Anterior cingulate cortex (tissue), 58 donors: ENCODE measurements at regions not wholly inside any gene's neighbourhood (a gene's known extent, or its start where the extent isn't known, plus 50 kb on each side); places are given as distances from the start of the nearest gene placed in this dataset.

Experiments
- DNase-seq, 58 donors: peaks; one replicate each; lab custom pipeline; 2025; lab: John Stamatoyannopoulos, UW

DNA sequence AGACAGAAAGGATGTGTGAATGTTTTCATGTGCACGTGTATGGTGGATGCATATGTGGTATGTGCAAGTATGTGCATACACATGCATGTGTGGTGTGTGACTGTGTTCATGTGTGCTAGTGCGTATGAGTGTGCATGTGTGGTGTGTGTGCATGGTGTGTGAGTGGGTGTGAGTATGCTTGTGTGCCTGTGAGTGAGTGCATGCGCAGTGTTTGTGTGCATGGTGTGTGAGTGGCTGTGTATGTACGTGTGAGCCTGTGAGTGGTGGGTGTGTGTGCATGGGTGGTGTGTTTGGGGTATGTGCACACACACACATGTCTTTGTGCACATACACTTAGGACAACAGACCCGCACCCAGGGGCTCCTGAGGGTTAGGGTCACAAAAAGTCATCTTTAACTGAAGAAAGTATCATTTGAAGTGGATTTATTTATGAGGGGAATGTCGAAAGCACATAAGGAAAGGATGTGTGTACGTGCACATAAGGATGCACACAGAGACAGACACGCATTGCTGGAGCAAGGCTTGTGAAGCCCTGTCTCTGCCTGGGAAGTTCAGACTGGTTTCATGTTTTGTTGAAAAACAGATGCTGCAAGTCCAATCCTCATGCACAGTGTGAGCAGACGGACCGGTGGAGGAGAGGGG is 237.0 kb downstream of the SYK start:
- DNase-seq: no peak

DNA sequence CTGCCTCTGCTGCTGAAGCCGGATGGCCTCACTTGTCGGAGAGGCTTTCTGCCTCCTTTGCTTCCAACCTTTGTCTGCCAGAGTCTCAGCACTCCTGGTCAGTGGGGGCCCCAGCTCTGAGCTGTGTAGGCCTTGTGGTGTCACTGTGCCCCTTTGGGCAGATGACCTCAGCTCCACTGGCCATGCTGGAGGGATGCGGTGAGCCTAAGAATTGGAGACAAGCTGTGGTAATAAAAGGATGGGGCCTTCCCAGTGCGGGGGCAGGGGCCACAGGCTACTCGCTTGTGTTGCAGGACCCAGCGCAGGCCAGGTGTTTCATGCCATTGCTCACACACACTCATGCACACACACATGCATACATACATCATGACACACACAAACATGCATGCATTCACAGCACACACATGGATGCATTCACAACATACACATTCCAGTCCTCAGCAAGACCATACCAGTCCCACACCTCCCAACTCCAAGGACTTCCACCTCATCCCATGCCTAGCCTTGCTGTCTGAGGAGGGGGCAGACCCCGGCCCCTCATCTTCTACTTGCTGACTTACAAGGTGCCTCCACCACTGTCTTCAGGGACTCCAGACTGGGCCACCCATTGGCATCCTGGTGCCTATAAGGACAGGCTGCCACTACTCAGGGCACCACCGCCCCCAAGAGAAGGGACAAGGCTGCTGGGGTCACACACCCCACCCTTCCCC is 237.7 kb downstream of the SYK start:
- DNase-seq: no peak

DNA sequence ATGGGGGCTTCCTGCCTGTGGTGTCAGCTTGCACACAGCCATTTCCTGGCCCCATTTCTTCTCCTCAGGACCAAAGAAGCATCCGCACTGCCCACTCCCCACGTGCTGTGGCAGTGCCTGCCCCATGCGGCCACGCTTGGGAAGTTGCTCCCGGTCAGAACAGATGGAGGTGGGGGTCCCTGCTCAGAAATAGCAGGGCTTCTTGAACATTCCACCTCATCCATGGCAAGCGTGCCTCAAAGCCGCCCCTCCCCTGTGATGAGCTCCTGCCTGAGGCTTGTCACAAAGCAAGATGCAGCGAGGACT is 238.2 kb downstream of the SYK start:
- no peak for DNase-seq

DNA sequence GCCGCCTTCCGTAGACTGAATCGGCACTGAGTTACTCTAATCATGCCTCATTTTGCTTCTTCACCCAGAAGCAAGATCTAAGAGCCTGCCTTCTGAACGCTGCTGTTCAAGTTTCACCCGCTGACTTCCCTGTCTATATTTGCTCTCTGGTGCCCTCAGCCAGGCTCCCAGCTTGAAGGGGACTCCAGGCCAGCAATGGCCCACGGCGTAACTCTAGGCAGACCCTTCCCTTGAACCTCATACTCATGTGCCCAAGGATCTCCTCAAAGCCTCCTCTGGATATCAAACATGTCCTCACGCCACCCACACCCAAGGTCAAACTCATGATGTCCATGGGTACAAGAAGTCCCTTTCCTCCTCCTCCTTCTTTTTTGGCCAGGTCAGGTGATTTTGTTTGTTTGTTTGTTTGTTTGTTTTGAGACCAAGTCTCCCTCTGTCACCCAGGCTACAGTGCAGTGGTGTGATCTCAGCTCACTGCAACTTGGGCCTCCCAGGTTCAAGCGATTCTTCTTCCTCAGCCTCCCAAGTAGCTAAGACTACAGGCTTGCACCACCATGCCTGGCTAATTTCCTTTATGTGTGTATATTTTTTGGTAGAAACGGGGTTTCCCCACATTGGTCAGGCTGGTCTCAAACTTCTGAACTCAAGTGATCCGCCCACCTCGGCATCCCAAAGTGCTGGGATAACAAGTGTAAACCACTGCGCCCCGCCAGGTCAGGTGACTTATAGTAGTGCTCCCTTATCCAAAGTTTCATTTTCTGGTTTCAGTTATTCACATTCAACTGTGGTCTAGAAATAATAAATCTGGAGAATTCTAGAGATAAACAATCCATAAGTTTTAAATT is 239.0 kb downstream of the SYK start:
- no peak for DNase-seq

DNA sequence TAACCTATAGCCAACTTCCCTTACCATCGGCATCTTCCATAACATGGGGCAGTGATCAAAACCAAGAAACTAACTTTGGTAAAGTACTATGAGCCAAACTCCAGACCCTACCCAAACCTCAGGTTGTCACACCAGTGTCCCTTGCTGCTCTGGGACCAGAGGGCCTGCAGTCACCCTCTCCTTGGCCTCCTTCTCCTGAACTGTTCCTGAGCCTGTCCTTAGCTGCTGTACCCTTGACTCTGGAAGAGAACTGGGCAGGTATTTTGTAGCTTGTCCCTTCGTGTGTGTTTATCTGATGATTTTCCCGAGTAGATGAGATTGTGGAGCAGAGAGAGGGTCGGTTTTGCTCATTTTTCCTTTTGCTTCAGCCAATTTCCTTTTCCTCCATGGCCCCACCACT is 240.4 kb downstream of the SYK start:
- DNase-seq: no peak

DNA sequence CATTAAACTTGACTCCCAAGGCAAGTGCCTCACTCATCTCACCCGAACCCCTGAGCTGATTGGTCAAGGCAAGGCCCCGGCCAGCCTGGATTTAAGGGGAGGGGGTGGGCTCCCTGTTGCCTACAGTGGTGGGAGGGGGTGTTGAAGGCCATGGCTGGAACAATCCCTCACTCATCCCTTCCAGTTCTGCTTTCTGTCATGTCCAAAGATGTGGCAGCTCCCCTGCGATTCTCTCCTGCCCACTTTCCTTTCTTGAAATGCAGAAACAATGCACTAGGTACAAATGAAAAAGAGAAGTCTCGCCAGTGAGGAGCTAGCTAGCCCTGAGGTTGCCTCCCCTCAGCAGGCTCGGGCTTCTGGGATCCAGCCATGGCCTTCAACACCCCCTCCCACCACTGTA is 240.9 kb downstream of the SYK start:
- no peak for DNase-seq

DNA sequence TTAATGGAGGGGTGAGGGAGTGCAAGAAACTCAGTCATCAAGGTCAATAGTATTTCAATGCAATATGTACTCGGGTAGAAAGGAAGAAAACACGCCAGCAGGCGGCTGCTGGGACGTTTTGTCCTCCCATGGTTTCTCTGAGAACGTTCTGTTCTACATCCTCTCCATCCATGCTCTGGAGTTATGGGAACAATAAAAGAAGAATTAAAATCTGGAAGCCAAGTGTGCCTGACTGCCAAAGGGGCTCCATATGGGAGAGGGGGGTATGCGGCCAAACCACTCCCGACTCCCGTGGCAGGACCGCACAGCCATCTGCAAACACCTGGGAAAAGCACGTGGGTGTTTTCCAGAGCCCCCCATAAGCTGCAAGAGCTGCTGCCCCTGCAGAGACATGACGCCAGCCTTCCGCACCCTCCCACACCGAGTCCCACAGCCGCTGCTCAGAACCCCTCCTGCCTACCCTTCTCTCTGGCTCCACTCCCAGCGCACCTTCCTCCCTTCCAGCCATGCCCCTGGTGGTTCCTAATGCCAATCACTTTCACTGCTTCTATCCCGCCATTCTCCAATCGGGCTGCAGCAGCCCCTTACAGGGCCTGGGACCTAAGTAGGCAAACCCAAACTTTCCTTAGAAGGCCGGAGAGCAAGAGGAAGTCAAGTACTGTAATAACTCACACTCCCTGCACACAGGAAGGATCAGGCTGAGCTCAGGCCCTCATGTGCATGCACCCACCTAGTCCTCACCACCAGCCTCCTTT is 241.6 kb downstream of the SYK start:
- DNase-seq: no peak

DNA sequence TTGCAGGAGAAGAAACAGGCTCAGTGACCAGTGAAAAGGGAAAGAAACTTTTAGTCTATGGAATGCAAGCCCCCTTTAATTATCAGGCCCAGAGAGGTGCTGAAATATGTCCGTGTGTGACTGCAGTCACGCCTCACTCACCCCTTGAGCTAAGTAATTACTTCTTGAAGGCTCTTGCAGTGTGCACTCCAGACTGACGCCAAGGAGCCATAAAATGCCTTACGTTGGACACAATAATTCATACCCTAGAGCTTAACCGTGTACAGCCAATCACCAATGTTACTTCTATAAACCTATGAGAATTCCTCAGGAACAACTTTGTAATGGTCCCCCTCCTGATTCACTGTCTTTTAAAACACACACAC is 242.2 kb downstream of the SYK start:
- no peak for DNase-seq

DNA sequence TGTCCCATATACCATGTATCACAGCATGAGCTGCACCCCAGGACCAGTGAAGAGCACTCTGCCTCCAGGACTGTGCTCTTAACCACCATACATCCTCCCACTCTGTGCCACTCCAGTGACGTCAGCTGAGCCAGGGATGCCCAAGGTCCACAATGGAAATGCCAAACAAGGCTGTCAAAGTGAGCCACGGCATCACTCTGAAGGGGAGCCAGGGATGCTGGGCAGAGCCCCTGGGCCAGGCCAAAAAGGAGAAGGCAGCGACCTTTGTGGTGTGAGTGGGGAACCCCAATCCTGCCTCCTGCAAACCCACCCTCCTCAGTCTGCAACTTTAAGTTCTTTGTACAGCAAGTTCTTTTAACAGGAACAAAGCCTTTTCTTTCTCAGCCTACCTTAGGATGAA is 242.7 kb downstream of the SYK start:
- DNase-seq: no peak

DNA sequence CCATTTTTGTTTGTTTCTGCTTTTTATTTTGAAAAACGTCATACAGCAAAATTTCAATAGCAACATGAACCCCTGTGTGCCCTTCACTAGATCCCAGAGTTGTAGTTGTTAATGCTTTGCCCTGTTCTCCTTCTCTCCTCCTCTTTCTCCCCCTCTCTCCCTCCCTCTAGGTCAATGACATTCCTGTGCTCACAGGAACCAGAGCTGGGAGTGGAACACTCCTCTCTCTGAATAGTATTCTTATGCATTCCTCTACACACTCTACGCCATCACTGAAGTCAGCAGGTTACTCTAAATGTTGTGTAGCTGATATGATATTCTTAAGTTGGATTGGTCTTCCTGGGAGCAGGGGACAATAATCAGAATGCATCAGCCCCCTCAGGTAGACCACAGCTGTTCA is 243.4 kb downstream of the SYK start:
- DNase-seq: no peak

DNA sequence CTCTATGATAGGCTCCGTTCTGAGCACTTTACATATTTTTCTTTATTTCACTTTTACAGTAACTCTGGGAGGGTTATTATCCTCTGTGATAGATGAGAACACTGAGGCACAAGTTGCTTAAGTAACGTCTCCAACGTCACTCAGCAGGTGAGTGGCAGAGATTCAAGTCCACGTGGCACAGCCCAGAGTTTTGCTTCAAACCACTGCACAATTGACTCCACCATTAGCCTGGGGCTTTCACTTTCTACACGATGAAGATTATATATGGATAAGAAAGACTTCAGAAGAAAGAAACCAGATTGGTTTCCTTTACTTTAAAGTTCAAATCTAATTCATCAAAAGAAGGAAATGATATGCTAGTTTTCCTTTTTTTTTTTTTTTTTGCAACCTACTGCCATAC is 245.9 kb downstream of the SYK start:
- DNase-seq: no peak

DNA sequence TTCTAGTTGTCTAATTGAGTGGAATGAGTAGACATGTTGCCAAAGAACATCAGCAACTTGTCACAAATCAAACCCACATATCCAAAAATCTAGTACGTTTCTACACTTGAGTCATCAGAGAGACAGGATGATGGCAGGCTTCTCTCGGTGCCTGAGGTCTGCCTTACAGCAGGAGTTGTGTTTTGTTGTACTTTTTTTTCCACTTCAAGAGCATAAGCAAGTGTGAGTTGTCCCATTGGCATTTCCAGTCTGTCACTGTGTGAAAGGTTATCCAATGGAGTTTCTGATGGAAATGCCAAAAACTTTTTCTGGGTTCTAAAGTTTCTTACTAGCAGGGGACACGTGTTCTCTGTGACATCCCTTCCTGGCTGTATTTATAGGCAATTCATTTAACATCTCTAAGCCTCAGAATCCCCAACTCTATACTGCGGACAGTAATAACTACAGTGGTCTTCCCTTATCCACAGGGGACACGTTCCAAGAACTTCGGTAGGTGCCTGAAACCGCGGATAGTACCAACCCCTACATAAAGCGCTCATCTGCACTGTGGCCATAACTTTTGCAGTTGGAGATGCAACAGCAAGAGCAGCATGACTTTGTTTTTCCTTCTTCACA is 246.5 kb downstream of the SYK start:
- no peak for DNase-seq

DNA sequence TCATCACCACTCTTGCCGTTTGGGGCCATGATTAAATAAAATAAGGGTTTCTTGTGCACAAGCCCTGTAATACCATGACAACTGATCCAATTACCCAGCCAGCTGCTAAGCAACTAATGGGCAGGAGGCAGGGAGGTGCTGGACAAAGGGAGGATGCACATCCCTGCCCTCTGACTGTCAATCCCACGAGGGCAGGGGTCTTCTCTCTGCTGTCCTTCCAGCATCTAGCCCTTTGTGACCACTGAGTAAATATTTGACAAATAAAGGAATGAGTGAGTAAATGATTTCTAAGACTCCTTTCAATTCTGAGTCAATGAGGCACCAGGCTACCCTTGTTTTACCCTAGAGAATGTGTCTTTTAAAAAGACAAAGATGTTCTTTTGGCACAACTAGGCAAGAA is 247.1 kb downstream of the SYK start:
- DNase-seq: no peak

DNA sequence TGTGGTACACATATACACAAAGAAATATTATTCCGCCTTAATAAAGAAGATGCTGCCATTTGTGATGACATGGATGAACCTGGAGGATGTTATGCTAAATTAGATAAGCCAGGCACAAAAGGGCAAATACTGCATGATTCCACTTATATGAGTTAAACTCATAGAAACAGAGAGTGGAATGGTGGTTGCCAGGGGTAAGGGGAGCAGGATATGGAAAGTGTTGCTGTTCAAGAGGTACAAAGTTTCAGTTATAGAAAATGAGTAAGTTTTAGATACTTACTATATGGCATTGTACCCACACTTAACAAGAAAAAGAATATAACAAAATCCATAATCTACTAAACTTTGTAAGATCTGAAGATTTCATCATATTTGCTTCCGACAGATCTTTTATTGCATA is 252.2 kb downstream of the SYK start:
- no peak for DNase-seq

DNA sequence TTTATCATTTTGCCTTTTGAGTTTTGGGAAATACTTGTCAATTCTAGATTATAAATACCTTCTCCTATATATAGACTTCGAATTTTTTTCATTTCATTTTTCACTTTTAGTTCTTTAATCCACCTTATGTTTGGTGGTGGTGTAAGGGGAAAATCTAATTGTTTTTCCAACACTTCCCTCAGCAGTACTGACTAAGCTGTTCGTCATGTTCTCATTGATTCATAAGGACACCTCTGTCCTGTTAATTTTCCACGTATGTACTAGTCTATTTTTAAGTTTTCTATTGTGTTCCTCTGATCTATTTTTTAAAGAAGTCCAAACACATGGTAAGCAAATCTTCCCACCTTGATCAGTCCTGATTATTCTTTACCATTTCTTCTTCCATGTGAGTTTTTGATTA is 254.2 kb downstream of the SYK start:
- DNase-seq: no peak

DNA sequence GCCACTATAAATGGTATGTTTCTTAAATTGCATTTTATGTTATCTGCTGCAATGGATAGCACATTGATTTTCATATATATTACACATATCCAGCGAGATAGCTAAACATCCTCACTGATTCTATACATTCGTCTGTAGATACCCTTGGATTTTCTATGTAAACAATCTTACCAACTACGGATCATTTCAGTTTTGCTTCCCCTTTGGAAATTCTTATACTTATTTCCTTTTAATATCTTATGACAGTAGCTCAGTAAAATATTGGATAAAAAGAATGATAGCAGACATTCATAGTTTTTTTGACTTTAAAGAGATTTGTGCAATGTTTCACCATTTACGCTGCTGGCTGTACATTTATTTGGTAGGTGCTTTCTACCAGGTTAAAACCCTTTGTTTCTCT is 254.9 kb downstream of the SYK start:
- no peak for DNase-seq

DNA sequence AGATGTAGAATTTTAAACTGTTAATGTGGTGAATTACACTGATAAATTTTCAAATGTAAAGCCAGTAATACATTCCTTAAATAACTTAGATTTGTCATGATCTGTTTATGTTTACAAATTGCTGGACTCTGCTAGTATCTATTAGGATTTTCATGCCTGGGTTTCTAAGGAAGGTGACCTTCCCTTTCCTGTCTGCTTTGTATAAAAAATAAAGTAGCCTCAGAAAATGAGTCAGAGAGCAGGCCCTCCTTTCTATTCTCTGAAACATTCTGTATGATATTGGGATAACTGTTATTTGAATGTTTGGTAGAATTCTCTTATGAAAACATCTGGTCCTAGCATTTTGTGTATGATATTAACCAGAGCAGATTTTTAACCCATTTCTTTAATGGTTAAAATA is 255.3 kb downstream of the SYK start:
- DNase-seq: no peak

DNA sequence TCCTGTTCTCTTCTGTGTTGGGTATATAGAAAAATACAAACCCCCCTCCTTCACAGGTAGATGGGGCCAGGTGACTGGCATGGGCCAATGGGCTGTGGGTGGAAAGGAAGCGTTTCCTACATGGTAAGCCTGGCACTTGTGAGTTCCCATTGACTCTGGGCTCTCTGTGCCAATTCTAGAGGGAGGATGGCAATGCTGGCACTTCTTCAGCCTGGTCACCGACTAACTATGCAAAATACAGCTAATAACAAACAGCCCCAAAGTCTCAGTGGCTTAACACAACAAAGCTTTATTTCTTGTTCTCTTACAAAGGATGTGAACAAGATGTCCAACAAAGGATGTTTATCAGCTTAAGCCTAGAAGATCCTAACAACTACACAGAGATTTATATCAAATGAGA is 258.1 kb downstream of the SYK start:
- no peak for DNase-seq

DNA sequence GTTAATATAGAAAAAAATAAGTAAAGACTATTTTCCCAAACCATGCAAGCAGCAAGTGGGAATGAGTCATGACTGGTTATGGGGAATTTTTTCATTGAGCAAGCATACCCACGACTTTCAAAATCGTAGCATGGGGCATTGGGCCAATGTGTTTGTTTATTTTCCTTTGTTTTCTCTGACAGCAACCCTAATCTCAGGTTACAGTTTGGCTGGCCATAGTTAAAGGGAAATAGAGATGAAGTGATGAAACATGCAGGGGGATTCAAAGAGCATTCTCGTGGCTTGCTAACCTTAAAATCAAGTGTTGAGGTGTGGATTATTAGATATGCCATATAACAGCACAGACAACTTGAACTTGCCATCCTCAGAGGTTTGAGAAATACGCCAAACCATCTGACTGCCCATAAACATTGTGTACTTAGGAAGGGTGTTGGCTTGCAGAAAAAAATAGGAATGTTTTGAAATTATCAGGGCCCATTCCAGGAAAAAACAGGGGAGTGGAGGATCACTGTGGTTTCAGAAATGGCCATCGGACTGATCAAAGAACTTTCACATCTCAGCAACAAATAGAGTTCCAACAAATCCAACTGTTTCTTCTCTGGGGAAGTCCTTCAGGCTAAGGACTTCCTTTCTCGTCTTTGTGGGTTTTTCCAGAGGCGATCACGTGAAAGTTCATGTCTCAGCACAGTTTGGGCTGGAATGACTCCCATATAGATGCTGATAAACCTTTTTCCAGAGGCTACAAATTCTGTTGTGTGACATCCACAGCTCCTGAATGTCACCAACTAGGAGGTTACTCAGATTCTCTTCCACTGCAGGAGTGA is 259.1 kb downstream of the SYK start:
- DNase-seq: no peak

DNA sequence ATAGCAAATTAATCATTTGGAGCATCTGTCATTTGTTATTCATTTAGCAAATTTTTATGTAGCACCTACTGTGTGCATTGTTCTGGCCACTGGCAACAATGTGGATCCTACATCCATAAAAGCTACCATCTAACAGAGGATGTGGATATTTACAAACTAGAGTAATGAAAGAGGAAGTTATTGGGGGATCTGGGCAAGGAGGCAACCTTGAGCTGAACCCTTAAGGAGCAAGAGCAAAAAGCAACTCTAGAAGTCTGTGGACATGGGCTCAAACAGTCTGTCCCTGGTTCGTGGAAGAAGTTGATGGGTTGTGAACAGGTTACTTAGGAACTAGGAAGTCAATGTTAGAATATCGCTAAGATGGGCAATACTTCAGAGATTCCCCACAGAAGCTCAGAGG is 259.9 kb downstream of the SYK start:
- DNase-seq: no peak
